NCI-H2227 (cell line): ENCODE measurements at regions not wholly inside any gene's neighbourhood (a gene's known extent, or its start where the extent isn't known, plus 50 kb on each side); places are given as distances from the start of the nearest gene placed in this dataset.

Experiments used
- DNase-seq: peaks from one replicate; lab custom pipeline; 2025; ENCODE audit not compliant: unreplicated experiment; lab: John Stamatoyannopoulos, UW

DNA sequence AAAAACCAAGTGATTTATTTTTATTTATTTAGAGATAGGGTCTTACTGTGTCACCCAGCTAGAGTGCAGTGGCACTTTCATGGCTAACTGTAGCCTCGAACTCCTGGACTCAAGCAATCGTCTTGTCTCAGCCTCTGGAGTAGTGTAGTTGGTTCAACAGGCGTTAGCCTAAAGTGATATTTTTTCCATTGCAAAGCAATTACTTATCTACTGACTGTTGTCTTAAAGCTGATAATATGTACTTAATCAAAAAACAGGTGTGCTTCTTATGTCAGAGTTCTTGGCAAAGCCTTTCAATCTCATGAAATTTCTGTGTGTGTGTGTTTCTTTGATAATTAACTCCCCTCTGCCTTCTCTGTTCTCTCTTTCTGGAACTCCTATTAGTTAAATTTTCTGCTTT is 62.4 kb upstream of the DUSP10 start:
- no peak for DNase-seq

DNA sequence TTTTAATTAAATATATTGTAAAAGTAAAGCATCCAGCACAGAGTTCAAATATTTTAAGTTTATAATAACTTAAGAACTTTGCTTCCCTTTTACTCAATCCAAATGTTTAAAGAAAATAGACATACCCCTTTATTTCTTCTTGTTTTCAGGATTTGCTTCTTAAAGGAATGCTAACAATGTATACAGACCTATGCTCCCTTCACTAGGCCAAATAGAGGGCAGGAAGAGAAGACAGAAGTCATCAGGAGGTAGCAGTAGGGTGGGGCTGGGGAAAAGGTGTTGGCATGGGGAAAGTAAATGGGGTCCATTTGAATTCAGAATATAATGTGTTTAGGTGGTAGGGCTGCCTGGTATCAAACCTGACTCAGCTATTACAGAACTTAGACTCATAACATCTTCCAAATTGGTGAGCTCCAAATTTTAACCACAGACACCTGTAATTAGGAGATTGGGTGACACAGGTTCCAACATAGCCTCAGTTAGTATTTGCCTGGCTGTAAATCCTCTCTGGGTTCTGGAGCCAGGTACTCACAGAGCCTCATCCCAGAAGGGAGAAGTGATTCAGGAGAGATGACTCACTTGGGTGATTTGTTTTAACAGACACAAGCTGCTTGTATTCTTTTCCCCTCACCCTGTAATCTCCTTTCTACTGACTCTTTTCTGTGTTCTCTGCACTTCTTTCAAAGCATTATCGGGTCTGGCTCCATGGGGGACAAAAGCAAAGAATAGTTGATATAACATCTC is 60.1 kb upstream of the DUSP10 start:
- DNase-seq: no peak

DNA sequence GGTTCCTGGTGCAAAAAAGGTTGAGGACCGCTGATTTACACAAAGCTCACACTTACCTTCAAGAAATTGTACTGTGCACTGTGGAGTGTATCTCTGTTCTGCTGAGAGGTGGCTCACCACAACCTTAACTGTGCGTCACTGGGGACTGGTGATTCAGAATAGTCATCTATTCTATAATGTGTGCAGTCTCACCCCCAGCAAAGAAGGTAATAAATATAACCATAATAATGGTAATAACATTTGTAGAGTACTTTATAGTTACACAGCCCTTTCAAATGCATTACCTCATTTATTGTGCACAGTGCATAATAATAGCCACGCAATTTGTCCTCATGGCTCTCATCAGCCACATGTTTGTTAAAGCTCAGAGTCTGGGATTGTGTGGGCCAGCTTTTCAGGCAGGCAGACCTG is 59.4 kb upstream of the DUSP10 start:
- DNase-seq: no peak

DNA sequence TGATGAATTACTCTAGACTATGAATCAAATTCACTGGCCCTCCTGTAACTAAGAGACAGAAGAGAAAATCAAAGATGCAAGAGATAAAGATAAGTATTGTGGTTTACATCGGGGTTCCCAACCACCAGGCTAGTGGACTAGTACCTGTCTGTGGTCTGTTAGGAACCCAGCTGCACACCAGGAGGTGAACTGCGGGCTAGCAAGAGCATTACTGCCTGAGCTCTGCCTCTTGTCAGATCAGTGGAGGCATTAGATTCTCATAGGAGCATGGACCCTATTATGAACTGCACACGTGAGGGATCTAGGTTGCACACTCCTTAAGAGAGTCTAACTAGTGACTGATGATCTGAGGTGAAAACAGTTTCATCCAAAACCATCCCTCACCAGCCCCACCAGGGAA is 58.9 kb upstream of the DUSP10 start:
- no peak for DNase-seq

- DNase-seq: no peak
These were observed 55.6 kb upstream of the DUSP10 start for GRCh38 chr1:221797506-221797905.

DNA sequence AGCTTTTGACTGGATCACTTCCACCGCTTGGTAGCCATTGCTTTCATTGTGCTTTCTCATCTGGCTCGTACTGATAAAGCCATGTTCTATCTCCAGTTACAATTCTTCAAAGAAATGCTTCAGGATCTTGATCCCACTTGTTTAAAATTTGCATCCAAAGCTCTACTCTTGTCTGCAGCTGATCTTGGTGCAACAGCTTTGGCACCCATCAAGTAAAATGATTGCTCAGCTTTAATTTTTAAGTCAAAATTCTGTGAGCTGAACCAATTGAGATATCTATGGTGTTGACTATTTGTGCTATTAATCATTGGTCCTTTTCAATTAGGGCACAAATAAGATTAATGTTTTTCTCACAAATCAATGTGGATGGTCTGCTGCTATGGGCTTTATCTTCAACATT is 54.8 kb upstream of the DUSP10 start:
- no peak for DNase-seq

GRCh38 chr1:221795380-221795779 is 53.5 kb upstream of the DUSP10 start:
- no peak for DNase-seq

DNA sequence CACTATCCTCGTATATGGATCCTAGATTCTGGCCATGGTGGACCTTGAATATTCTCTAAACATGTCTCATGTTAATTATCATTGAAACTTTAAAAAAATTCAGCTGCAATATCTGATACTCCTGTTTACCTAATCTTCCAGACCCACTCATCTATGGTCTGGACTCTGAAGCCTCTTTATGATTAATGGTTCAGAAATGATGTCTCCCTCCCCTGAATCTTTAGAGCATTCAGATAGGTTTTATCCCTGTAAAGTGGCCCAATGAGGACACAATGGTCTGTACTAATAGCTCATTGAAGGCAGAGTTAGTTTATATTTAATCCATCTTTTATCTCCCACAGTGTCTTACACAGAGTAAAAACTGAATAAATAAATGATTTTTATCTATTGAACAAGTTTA is 53.0 kb upstream of the DUSP10 start:
- DNase-seq: no peak

- no peak for DNase-seq
These were observed 52.3 kb upstream of the DUSP10 start for GRCh38 chr1:221794079-221794670.

GRCh38 chr1:221793439-221794078 is 51.7 kb upstream of the DUSP10 start:
- no peak for DNase-seq

GRCh38 chr1:221791846-221792245 is 50.0 kb upstream of the DUSP10 start:
- no peak for DNase-seq
